ENCODE measurements at regions not wholly inside any gene's neighbourhood (a gene's known extent, or its start where the extent isn't known, plus 50 kb on each side); places are given as distances from the start of the nearest gene placed in this dataset.

DNA sequence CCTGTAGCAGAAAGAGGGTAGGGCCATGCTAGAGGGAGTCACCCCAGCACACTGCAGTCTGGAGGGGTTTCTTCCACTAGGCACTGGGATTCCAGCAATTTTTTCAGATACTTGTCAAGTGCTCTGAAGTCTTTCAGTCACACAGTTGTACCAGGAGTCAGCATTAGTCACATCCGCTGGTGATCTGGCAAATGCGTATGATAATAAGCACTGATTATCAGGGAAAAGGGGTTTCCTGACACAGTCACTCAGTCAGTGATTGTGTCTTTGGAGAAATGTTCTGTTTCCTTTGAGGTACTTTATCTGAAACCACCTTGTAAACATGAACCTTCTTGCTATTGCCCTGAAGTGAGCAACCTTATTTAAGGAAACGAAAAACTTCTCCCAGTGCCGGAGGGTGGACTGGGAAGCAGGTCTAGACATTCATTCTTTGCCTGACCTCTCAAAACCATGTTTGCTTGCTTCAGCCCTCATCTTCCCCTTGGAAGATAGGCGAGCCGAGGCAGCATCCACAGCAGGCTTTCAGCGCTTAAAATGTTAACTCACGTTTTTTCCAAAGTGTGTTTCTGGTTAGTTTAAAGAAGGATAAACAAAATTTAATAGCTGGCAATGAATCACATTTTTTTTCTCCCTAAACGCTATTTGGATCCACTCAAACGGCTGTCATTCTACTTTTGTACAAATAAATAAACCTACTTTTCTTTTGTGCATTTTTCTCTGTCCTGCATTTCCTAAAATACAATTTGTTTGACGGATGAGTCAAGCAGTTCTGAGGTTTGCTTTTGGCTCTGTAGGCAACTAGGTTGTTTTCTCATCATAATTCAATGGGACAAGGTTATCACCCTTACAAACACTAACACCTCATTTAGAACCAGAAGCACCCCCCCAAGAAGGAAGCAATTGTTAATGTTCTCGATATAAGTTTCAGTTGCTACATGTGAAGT lies 77.7 kb downstream of the FOXD1 start:
- no peak overlapping the region for H3K9ac ChIP-seq (ENCODE audit: low read depth, low read length)
- H3K9me3 ChIP-seq (ENCODE audit: insufficient read depth, low read depth, low read length) = no peaks in the 10 kb centered on the region
- no peaks in the 10 kb centered on the region for H3K27me3 ChIP-seq (ENCODE audit: insufficient read depth, low read length)
- no peak overlapping the region for H3K4me3 ChIP-seq (ENCODE audit: low read length)
- no peak overlapping the region for H3K27ac ChIP-seq (ENCODE audit: low read length)
- H3K4me1 ChIP-seq (ENCODE audit: insufficient read depth, low read length) = no peaks in the 10 kb centered on the region
- no peaks in the 10 kb centered on the region for H3K36me3 ChIP-seq (ENCODE audit: insufficient read depth, low read depth, low read length)

DNA sequence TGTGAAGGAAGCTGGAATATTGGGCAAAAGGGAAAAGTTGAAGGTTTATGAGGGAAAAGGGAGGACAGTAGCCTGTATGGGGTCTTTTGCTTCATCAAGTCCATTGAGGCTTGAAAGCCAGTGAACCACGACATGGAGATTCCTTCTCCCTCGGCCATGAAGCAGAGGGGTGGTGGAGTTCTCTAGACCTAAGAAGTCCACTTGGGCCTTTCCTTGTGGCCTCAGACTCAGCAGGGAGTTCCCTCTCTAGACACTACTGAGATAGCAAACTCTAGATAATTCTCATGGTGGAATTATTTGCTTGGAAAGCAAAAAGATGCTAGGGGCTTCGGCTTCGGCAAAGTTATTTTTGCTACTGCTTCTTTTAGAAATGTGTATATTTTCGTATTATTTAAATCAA lies 78.5 kb downstream of the FOXD1 start:
- no peaks in the 10 kb centered on the region for H3K9me3 ChIP-seq (ENCODE audit: insufficient read depth, low read depth, low read length)
- no peaks in the 10 kb centered on the region for H3K36me3 ChIP-seq (ENCODE audit: insufficient read depth, low read depth, low read length)
- H3K9ac ChIP-seq (ENCODE audit: low read depth, low read length) = no peak overlapping the region
- H3K27ac ChIP-seq (ENCODE audit: low read length) = no peak overlapping the region
- no peaks in the 10 kb centered on the region for H3K4me1 ChIP-seq (ENCODE audit: insufficient read depth, low read length)
- H3K27me3 ChIP-seq (ENCODE audit: insufficient read depth, low read length) = no peaks in the 10 kb centered on the region
- no peak overlapping the region for H3K4me3 ChIP-seq (ENCODE audit: low read length)

- no peak overlapping the region for H3K27ac ChIP-seq (ENCODE audit: low read length)
- no peak overlapping the region for H3K4me3 ChIP-seq (ENCODE audit: low read length)
- no peaks in the 10 kb centered on the region for H3K9me3 ChIP-seq (ENCODE audit: insufficient read depth, low read depth, low read length)
- no peak overlapping the region for H3K9ac ChIP-seq (ENCODE audit: low read depth, low read length)
- no peaks in the 10 kb centered on the region for H3K36me3 ChIP-seq (ENCODE audit: insufficient read depth, low read depth, low read length)
- H3K4me1 ChIP-seq (ENCODE audit: insufficient read depth, low read length) = no peaks in the 10 kb centered on the region
- 0 out of 2 replicates have a peak, but pooled peaks cover 4% of the 10 kb centered on the region for H3K27me3 ChIP-seq (ENCODE audit: insufficient read depth, low read length)
Measured at GRCh38 chr5:73369278-73369677, 79.3 kb downstream of the FOXD1 start.

DNA sequence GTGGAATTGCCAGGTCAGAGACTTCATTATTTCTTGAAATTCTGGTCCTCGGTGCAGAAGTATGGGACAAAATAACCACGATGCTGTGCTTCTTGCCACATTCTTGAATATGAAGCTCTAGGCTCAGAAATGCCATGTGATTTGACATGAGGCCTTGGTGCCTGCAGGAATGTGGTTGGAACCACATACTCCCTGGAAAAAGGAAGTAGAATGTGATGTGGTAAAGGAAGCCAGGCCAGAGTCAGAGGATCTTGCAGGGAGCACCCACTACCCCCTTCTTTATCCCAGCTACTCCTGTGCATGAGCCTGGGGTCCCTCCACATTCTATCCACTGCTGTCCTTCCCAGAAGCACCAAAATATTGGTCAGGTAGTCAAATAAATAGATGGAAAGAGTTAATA lies 80.9 kb downstream of the FOXD1 start:
- H3K27ac ChIP-seq (ENCODE audit: low read length) = no peak overlapping the region
- H3K4me3 ChIP-seq (ENCODE audit: low read length) = no peak overlapping the region
- no peak overlapping the region for H3K9ac ChIP-seq (ENCODE audit: low read depth, low read length)
- H3K9me3 ChIP-seq (ENCODE audit: insufficient read depth, low read depth, low read length) = no peaks in the 10 kb centered on the region
- H3K27me3 ChIP-seq (ENCODE audit: insufficient read depth, low read length) = 0 out of 2 replicates have a peak, but pooled peaks cover 6% of the 10 kb centered on the region
- no peaks in the 10 kb centered on the region for H3K4me1 ChIP-seq (ENCODE audit: insufficient read depth, low read length)
- no peaks in the 10 kb centered on the region for H3K36me3 ChIP-seq (ENCODE audit: insufficient read depth, low read depth, low read length)

GRCh38 chr5:73365990-73366667 lies 82.4 kb downstream of the FOXD1 start:
- H3K9me3 ChIP-seq (ENCODE audit: insufficient read depth, low read depth, low read length) = no peaks in the 10 kb centered on the region
- H3K9ac ChIP-seq (ENCODE audit: low read depth, low read length) = no peak overlapping the region
- H3K27ac ChIP-seq (ENCODE audit: low read length) = no peak overlapping the region
- no peaks in the 10 kb centered on the region for H3K36me3 ChIP-seq (ENCODE audit: insufficient read depth, low read depth, low read length)
- H3K4me3 ChIP-seq (ENCODE audit: low read length) = no peak overlapping the region
- H3K27me3 ChIP-seq (ENCODE audit: insufficient read depth, low read length) = 0 out of 2 replicates have a peak, but pooled peaks cover 6% of the 10 kb centered on the region
- H3K4me1 ChIP-seq (ENCODE audit: insufficient read depth, low read length) = no peaks in the 10 kb centered on the region

- H3K27ac ChIP-seq (ENCODE audit: low read length) = no peak overlapping the region
- no peaks in the 10 kb centered on the region for H3K4me1 ChIP-seq (ENCODE audit: insufficient read depth, low read length)
- H3K9ac ChIP-seq (ENCODE audit: low read depth, low read length) = no peak overlapping the region
Measured at GRCh38 chr5:73365301-73365853, 83.2 kb downstream of the FOXD1 start.

DNA sequence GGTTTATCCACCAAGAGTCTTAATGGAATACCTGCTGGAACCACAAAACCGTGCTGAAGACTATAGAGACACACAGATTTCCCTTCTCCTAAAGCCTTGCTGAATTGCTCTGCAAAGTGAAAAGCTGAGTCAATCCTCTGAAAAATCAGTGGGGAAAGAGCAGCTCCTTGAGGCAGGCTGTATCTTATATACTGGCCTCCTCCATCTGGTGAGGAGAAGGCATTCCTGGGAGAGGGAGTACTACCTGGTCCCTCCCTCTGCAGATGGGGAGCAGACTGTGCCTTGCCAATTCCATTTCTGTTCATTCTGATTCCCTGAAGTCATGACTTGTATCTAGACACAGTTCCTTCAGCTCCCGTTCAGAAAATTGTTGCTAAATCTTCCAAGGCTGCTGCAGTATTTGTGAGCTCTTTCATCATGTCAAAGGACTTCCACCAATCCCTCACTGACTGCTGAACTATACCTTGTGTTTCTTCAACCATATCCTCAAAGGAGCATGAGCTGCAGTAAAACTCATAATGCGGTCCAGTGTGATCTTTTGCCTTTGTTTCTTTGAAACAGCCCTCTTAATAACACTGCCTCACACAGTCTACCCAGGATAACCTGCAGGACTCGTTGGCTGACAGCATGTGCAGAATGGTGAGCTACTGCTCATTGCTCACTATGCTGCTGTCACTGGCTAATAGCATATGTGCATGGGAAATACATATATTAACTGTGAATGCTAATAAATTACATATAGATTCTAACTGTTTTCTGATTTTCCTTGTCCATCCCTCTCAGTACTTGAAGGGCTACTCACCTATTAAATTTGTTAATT lies 84.5 kb downstream of the FOXD1 start:
- no peak overlapping the region for H3K4me3 ChIP-seq (ENCODE audit: low read length)
- H3K27me3 ChIP-seq (ENCODE audit: insufficient read depth, low read length) = 0 out of 2 replicates have a peak, but pooled peaks cover 6% of the 10 kb centered on the region
- H3K9ac ChIP-seq (ENCODE audit: low read depth, low read length) = no peak overlapping the region
- H3K4me1 ChIP-seq (ENCODE audit: insufficient read depth, low read length) = no peaks in the 10 kb centered on the region
- no peak overlapping the region for H3K27ac ChIP-seq (ENCODE audit: low read length)
- H3K9me3 ChIP-seq (ENCODE audit: insufficient read depth, low read depth, low read length) = no peaks in the 10 kb centered on the region
- H3K36me3 ChIP-seq (ENCODE audit: insufficient read depth, low read depth, low read length) = no peaks in the 10 kb centered on the region

More at GRCh38 chr5:73365301-73365853, 83.2 kb downstream of the FOXD1 start:
- H3K27me3 ChIP-seq (ENCODE audit: insufficient read depth, low read length) = 0 out of 2 replicates have a peak, but pooled peaks cover 6% of the 10 kb centered on the region
- H3K4me3 ChIP-seq (ENCODE audit: low read length) = no peak overlapping the region
- H3K9me3 ChIP-seq (ENCODE audit: insufficient read depth, low read depth, low read length) = no peaks in the 10 kb centered on the region
- no peaks in the 10 kb centered on the region for H3K36me3 ChIP-seq (ENCODE audit: insufficient read depth, low read depth, low read length)

GRCh38 chr5:73359395-73359794 lies 89.2 kb downstream of the FOXD1 start:
- Histone ChIP-seq H3K36me3 (ENCODE audit: insufficient read depth, low read depth, low read length) (no peaks in the 10 kb centered on the region), H3K27ac (ENCODE audit: low read length) (no peak overlapping the region), H3K27me3 (ENCODE audit: insufficient read depth, low read length) (0 out of 2 replicates have a peak, but pooled peaks cover 3% of the 10 kb centered on the region), H3K9me3 (ENCODE audit: insufficient read depth, low read depth, low read length) (no peaks in the 10 kb centered on the region), H3K4me3 (ENCODE audit: low read length) (no peak overlapping the region), H3K9ac (ENCODE audit: low read depth, low read length) (no peak overlapping the region), H3K4me1 (ENCODE audit: insufficient read depth, low read length) (no peaks in the 10 kb centered on the region)

DNA sequence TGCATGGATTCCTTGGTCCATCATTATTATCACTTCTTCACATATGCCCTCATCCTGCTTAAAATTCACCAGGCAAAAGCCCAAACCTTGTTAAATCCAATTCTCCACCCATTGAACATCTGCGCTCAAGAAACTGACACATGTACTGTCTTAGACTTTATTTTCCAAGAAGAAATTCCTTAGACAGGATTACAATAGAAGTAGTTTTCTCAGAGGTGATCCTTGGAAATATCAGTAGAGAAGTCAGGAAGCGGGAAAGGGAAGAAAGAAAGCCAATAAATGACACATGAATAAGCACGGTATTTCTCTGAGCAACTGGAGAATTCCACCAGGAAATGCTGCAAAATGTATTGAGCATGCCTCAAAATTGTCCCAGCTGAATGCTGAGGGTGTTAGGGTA lies 90.2 kb downstream of the FOXD1 start:
- Histone ChIP-seq H3K4me1 (ENCODE audit: insufficient read depth, low read length) (no peaks in the 10 kb centered on the region), H3K9me3 (ENCODE audit: insufficient read depth, low read depth, low read length) (no peaks in the 10 kb centered on the region), H3K9ac (ENCODE audit: low read depth, low read length) (no peak overlapping the region), H3K4me3 (ENCODE audit: low read length) (no peak overlapping the region), H3K36me3 (ENCODE audit: insufficient read depth, low read depth, low read length) (no peaks in the 10 kb centered on the region), H3K27ac (ENCODE audit: low read length) (no peak overlapping the region), H3K27me3 (ENCODE audit: insufficient read depth, low read length) (no peaks in the 10 kb centered on the region)

- H3K9me3 ChIP-seq (ENCODE audit: insufficient read depth, low read depth, low read length) = no peaks in the 10 kb centered on the region
Measured at GRCh38 chr5:73357576-73357975, 91.0 kb downstream of the FOXD1 start.

DNA sequence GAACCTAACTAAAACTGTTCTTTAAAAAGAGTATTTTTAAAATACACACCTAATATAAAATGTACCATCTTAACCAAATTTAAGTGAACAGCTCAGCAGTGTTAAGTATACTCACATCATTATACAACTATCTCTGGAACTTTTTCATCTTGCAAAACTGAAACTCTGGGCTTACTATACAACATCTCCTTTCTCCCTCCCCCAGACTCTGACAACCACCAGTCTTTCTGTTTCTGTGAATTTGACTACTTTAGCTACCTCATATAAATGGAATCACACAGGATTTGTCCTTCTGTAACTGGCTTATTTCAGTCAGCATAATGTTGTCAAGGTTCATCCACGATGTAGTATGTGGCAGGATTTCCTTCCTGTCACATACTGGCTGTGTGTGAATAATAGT lies 93.5 kb downstream of the FOXD1 start:
- H3K36me3 ChIP-seq (ENCODE audit: insufficient read depth, low read depth, low read length) = no peaks in the 10 kb centered on the region
- H3K27me3 ChIP-seq (ENCODE audit: insufficient read depth, low read length) = no peaks in the 10 kb centered on the region
- H3K27ac ChIP-seq (ENCODE audit: low read length) = no peak overlapping the region
- H3K9me3 ChIP-seq (ENCODE audit: insufficient read depth, low read depth, low read length) = peaks cover 6% of the 10 kb centered on the region
- no peak overlapping the region for H3K9ac ChIP-seq (ENCODE audit: low read depth, low read length)
- no peaks in the 10 kb centered on the region for H3K4me1 ChIP-seq (ENCODE audit: insufficient read depth, low read length)
- H3K4me3 ChIP-seq (ENCODE audit: low read length) = no peak overlapping the region

More at GRCh38 chr5:73357576-73357975, 91.0 kb downstream of the FOXD1 start:
- H3K4me1 ChIP-seq (ENCODE audit: insufficient read depth, low read length) = no peaks in the 10 kb centered on the region
- no peak overlapping the region for H3K4me3 ChIP-seq (ENCODE audit: low read length)
- H3K9ac ChIP-seq (ENCODE audit: low read depth, low read length) = no peak overlapping the region
- no peaks in the 10 kb centered on the region for H3K27me3 ChIP-seq (ENCODE audit: insufficient read depth, low read length)
- H3K27ac ChIP-seq (ENCODE audit: low read length) = no peak overlapping the region
- H3K36me3 ChIP-seq (ENCODE audit: insufficient read depth, low read depth, low read length) = no peaks in the 10 kb centered on the region

Measured in iPS-20b (cell line).